Esophagus squamous epithelium (tissue), 4 donors: ENCODE measurements at regions not wholly inside any gene's neighbourhood (a gene's known extent, or its start where the extent isn't known, plus 50 kb on each side); places are given as distances from the start of the nearest gene placed in this dataset.

Experiments used
- CTCF ChIP-seq, 6 experiments: fragments of 450-650 bp in 4 of 6; fragments of 200-600 bp in 2 of 6; sonication (generic) in 2 of 6; IDR thresholded peaks; one replicate each; pipeline ENCODE4 v1.5.1; 2016 to 2019; ENCODE audit warnings: antibody characterized with exemption in 6 of 6, mild to moderate bottlenecking in 4 of 6, moderate library complexity in 4 of 6
- POLR2A ChIP-seq, 4 donors: fragments of 450-650 bp; IDR thresholded peaks; one replicate each; pipeline ENCODE4 v1.6.1; 2017; ENCODE audit warnings: antibody characterized with exemption in 4 of 4, mild to moderate bottlenecking in 4 of 4, moderate library complexity in 3 of 4

GRCh38 chr12:116404247-116404646, 126.8 kb upstream of the MED13L start:
- TF ChIP-seq POLR2A (IDR thresholded peaks at IDR 0.05) (no peak), CTCF (IDR thresholded peaks at IDR 0.05) (no peak)
